ENCODE measurements at regions not wholly inside any gene's neighbourhood (a gene's known extent, or its start where the extent isn't known, plus 50 kb on each side); places are given as distances from the start of the nearest gene placed in this dataset.

DNA sequence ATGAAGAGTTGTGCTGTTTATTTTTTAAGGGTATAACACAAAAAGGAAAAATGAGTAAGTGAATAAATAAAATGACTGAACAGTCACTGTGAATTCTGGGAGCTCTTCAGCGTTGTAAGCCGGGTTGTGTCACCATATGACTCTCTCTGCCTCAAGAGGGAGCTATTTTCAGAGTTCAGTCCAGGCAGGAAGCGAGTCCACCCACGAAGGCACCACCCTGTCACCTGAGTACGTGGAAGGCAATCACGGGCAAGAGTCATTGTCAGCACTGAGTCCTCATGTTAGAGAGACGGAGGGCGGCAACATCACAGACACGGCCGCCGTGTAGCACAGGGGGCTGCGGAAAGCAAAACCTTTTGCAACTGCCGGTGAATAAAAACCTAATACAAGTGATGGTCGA is 227.6 kb downstream of the UTP18 start:
- Histone ChIP-seq H3K4me3 (no peak overlapping the region), H3K36me3 (ENCODE audit: insufficient read depth in 1 of 2, low read depth in 1 of 2) (no peaks in the 10 kb centered on the region), H3K27ac (no peak overlapping the region), H3K4me1 (no peaks in the 10 kb centered on the region), H3K27me3 (ENCODE audit: insufficient read depth in 3 of 3, low read length in 2 of 3) (no peaks in the 10 kb centered on the region), H3K9me3 (no peaks in the 10 kb centered on the region)
- WGBS, 3 donors: 46 to 49% (median 46%) methylated on average over 14 of the region's 14 CpGs
- DNase-seq (no peak), ATAC-seq (no peak)
- TF ChIP-seq, protein P1, sequence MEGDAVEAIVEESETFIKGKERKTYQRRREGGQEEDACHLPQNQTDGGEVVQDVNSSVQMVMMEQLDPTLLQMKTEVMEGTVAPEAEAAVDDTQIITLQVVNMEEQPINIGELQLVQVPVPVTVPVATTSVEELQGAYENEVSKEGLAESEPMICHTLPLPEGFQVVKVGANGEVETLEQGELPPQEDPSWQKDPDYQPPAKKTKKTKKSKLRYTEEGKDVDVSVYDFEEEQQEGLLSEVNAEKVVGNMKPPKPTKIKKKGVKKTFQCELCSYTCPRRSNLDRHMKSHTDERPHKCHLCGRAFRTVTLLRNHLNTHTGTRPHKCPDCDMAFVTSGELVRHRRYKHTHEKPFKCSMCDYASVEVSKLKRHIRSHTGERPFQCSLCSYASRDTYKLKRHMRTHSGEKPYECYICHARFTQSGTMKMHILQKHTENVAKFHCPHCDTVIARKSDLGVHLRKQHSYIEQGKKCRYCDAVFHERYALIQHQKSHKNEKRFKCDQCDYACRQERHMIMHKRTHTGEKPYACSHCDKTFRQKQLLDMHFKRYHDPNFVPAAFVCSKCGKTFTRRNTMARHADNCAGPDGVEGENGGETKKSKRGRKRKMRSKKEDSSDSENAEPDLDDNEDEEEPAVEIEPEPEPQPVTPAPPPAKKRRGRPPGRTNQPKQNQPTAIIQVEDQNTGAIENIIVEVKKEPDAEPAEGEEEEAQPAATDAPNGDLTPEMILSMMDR (IDR thresholded peaks at IDR 0.05): no peak
- intact Hi-C loops (cut with DNase I): no loop called here

GRCh38 chr17:51491416-51491815 is 231.1 kb downstream of the UTP18 start:
- Histone ChIP-seq H3K4me1 (no peaks in the 10 kb centered on the region), H3K27me3 (ENCODE audit: insufficient read depth in 3 of 3, low read length in 2 of 3) (no peaks in the 10 kb centered on the region), H3K4me3 (no peak overlapping the region), H3K9me3 (no peaks in the 10 kb centered on the region), H3K27ac (no peak overlapping the region), H3K36me3 (ENCODE audit: insufficient read depth in 1 of 2, low read depth in 1 of 2) (no peaks in the 10 kb centered on the region)
- 65 to 74% (median 68%) methylated on average over 6 of the region's 6 CpGs for WGBS, 3 donors
- intact Hi-C loops (cut with DNase I): no loop called here
- TF ChIP-seq, protein P1 (IDR thresholded peaks at IDR 0.05): no peak
- DNase-seq: no peak
- no peak for ATAC-seq

GRCh38 chr17:51493206-51493605 is 232.9 kb downstream of the UTP18 start:
- intact Hi-C loops (cut with DNase I): no loop called here
- H3K9me3 ChIP-seq: no peaks in the 10 kb centered on the region
- WGBS, 3 donors: 84 to 97% (median 88%) methylated on average over 2 of the region's 2 CpGs
- no peaks in the 10 kb centered on the region for H3K36me3 ChIP-seq (ENCODE audit: insufficient read depth in 1 of 2, low read depth in 1 of 2)
- no peak for DNase-seq
- H3K4me1 ChIP-seq: no peaks in the 10 kb centered on the region
- no peak overlapping the region for H3K27ac ChIP-seq
- TF ChIP-seq, protein P1 (IDR thresholded peaks at IDR 0.05): no peak
- no peak for ATAC-seq
- no peak overlapping the region for H3K4me3 ChIP-seq
- H3K27me3 ChIP-seq (ENCODE audit: insufficient read depth in 3 of 3, low read length in 2 of 3): no peaks in the 10 kb centered on the region

- TF ChIP-seq, protein P1 (IDR thresholded peaks at IDR 0.05): no peak
- no peak for DNase-seq
- Histone ChIP-seq H3K27ac (no peak overlapping the region), H3K9me3 (no peaks in the 10 kb centered on the region), H3K4me3 (no peak overlapping the region), H3K36me3 (ENCODE audit: insufficient read depth in 1 of 2, low read depth in 1 of 2) (no peaks in the 10 kb centered on the region), H3K4me1 (no peaks in the 10 kb centered on the region), H3K27me3 (ENCODE audit: insufficient read depth in 3 of 3, low read length in 2 of 3) (no peaks in the 10 kb centered on the region)
- intact Hi-C loops (cut with DNase I): no loop called here
- ATAC-seq: no peak
- 67 to 72% (median 67%) methylated on average over 1 of the region's 1 CpG for WGBS, 3 donors
These were observed 236.0 kb downstream of the UTP18 start for GRCh38 chr17:51496378-51496777.

DNA sequence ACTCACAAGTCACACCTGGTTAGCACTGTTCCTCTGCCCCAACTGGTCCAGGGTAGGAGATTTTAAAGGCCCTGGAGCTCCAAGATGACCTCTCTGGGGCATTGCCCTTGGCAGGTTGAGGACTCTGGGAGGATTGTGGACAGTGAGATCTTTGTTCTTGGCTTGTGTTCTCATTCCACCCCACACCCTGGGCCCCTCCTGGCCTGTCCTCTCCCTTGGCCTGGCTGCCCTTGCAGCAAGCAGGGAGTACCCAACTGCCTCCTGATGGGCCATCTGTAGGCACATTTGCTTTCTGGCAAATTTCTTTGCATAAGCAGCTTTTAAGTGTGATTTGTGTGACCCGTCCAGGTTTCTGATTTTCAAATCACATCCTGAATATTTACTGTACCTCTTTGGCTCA is 239.6 kb downstream of the UTP18 start:
- Histone ChIP-seq H3K4me1 (no peaks in the 10 kb centered on the region), H3K27me3 (ENCODE audit: insufficient read depth in 3 of 3, low read length in 2 of 3) (no peaks in the 10 kb centered on the region), H3K9me3 (no peaks in the 10 kb centered on the region), H3K4me3 (no peak overlapping the region), H3K27ac (no peak overlapping the region), H3K36me3 (ENCODE audit: insufficient read depth in 1 of 2, low read depth in 1 of 2) (no peaks in the 10 kb centered on the region)
- ATAC-seq (no peak), DNase-seq (no peak)
- intact Hi-C loops (cut with DNase I): no loop called here
- TF ChIP-seq, protein P1 (IDR thresholded peaks at IDR 0.05): no peak
- WGBS, 3 donors: 11 to 36% (median 23%) methylated on average over 1 of the region's 1 CpG

All from psoas muscle (tissue), 7 donors.